WTC11 (cell line): ENCODE measurements at regions not wholly inside any gene's neighbourhood (a gene's known extent, or its start where the extent isn't known, plus 50 kb on each side); places are given as distances from the start of the nearest gene placed in this dataset.

Source experiments
- CTCF ChIP-seq: fragments of 200-600 bp; IDR thresholded peaks from 2 replicates; pipeline ENCODE4 v1.8.0; 2022; ENCODE audit warnings: antibody characterized with exemption
- E2F1 ChIP-seq: sonication (generic); formaldehyde crosslinking; IDR thresholded peaks from 2 replicates; pipeline ENCODE4 v1.8.0; 2022; ENCODE audit warnings: mild to moderate bottlenecking, missing genetic modification reagents
- NR3C1 ChIP-seq: sonication (generic); formaldehyde crosslinking; conservative IDR thresholded peaks from 2 replicates; pipeline ENCODE4 v1.8.1; 2023; ENCODE audit warnings: low read depth, mild to moderate bottlenecking, missing genetic modification reagents
- USF2 ChIP-seq: sonication (generic); formaldehyde crosslinking; IDR thresholded peaks from 2 replicates; pipeline ENCODE4 v1.8.1; 2023; ENCODE audit warnings: mild to moderate bottlenecking, missing genetic modification reagents, moderate library complexity
- ZBTB21 ChIP-seq: sonication (generic); formaldehyde crosslinking; IDR thresholded peaks from 2 replicates; pipeline ENCODE4 v1.8.1; 2023; ENCODE audit warnings: mild to moderate bottlenecking, missing genetic modification reagents, borderline replicate concordance
- ZNF121 ChIP-seq: sonication (generic); formaldehyde crosslinking; IDR thresholded peaks from 2 replicates; pipeline ENCODE4 v1.8.0; 2023; ENCODE audit warnings: missing genetic modification reagents
- ZNF396 ChIP-seq: fragments of 250-450 bp; sonication (Bioruptor Pico); IDR thresholded peaks from 2 replicates; pipeline ENCODE4 v1.8.0; 2021; ENCODE audit warnings: mild to moderate bottlenecking, moderate library complexity, borderline replicate concordance

- TF ChIP-seq CTCF: no peak
- TF ChIP-seq ZBTB21 (CRISPR knock-in tag): no peak
- no peak for TF ChIP-seq USF2 (CRISPR knock-in tag)
- no peak for TF ChIP-seq ZNF121 (CRISPR knock-in tag)
- no peak for TF ChIP-seq ZNF396
- no peak for TF ChIP-seq E2F1 (CRISPR knock-in tag)
- no peak for TF ChIP-seq NR3C1 (CRISPR knock-in tag)
Observed at GRCh38 chr2:12035029-12035720, 288.7 kb downstream of the LPIN1 start.
